Naive thymus-derived CD4-positive, alpha-beta T cell (primary cell): ENCODE measurements at regions not wholly inside any gene's neighbourhood (a gene's known extent, or its start where the extent isn't known, plus 50 kb on each side); places are given as distances from the start of the nearest gene placed in this dataset.

Experiments used
- ATAC-seq: fragments of 150-1000 bp; cut with Tn5 transposase; 2 replicates; pipeline ENCODE4 v1.10.0; 2021; ENCODE audit warnings: mild to moderate bottlenecking, moderate library complexity
- CTCF ChIA-PET: fragments of 350-600 bp; sonication (Branson Sonifier 250); formaldehyde crosslinking; loops from one replicate; lab custom pipeline; 2021; ENCODE audit warnings: antibody characterized with exemption; lab: Charles Lee
- POLR2A ChIA-PET: fragments of 350-600 bp; sonication (Branson Sonifier 250); formaldehyde crosslinking; loops from one replicate; lab custom pipeline; 2021; ENCODE audit warnings: antibody characterized with exemption, inconsistent platforms; lab: Charles Lee
- DNase-seq, 9 donors: peaks; one replicate each; pipeline versions ENCODE4 v3.0.0 to v3.0.0-alpha.2; 2020 to 2022; ENCODE audit warnings: mixed read lengths in 1 of 9
- H3K27ac ChIP-seq: one replicate; pipeline ENCODE4 v1.7.0; 2013; ENCODE audit warnings: mild to moderate bottlenecking, low read depth, low read length, moderate library complexity
- H3K27me3 ChIP-seq, 2 donors: one replicate each; pipeline ENCODE4 v1.7.0; 2013; ENCODE audit warnings: low read length in 2 of 2, mild to moderate bottlenecking in 2 of 2, moderate library complexity in 2 of 2; ENCODE audit not compliant: control insufficient read depth in 2 of 2, insufficient read depth in 2 of 2
- H3K36me3 ChIP-seq, 3 experiments: 1 replicate in 2 of 3; 2 replicates in 1 of 3; pipeline ENCODE4 v1.7.0; 2013; ENCODE audit warnings: low read length in 3 of 3, mild to moderate bottlenecking in 3 of 3, moderate library complexity in 1 of 3; ENCODE audit not compliant: insufficient read depth in 3 of 3, control insufficient read depth in 2 of 3
- H3K4me1 ChIP-seq, 2 donors: one replicate each; pipeline ENCODE4 v1.7.0; 2013; ENCODE audit warnings: low read length in 2 of 2, mild to moderate bottlenecking in 2 of 2, moderate library complexity in 1 of 2; ENCODE audit not compliant: control insufficient read depth in 2 of 2, insufficient read depth in 2 of 2
- H3K4me3 ChIP-seq: 2 replicates; pipeline ENCODE4 v1.7.0; 2013; ENCODE audit warnings: mild to moderate bottlenecking, low read length
- H3K9me3 ChIP-seq, 3 experiments: 1 replicate in 2 of 3; 2 replicates in 1 of 3; pipeline ENCODE4 v1.7.0; 2013; ENCODE audit warnings: low read length in 3 of 3; ENCODE audit not compliant: control insufficient read depth in 2 of 3
- H3K27ac Mint-ChIP-seq, 9 donors: one replicate each; pipeline ENCODE4 v1.8.0; 2020 to 2022; ENCODE audit warnings: mixed read lengths in 9 of 9, mild to moderate bottlenecking in 8 of 9, moderate library complexity in 5 of 9, inconsistent platforms in 2 of 9
- H3K27me3 Mint-ChIP-seq, 5 donors: one replicate each; pipeline ENCODE4 v1.8.0; 2021 to 2022; ENCODE audit warnings: mixed read lengths in 5 of 5, mild to moderate bottlenecking in 1 of 5
- H3K36me3 Mint-ChIP-seq, 5 donors: one replicate each; pipeline ENCODE4 v1.8.0; 2020 to 2022; ENCODE audit warnings: mixed read lengths in 5 of 5, mild to moderate bottlenecking in 3 of 5, inconsistent platforms in 1 of 5
- H3K4me1 Mint-ChIP-seq, 7 donors: one replicate each; pipeline ENCODE4 v1.8.0; 2020 to 2022; ENCODE audit warnings: mixed read lengths in 7 of 7, mild to moderate bottlenecking in 3 of 7, inconsistent platforms in 1 of 7
- H3K4me3 Mint-ChIP-seq, 10 donors: one replicate each; pipeline ENCODE4 v1.8.0; 2020 to 2022; ENCODE audit warnings: mild to moderate bottlenecking in 10 of 10, mixed read lengths in 10 of 10, moderate library complexity in 6 of 10, inconsistent platforms in 2 of 10
- H3K9me3 Mint-ChIP-seq, 11 donors: one replicate each; pipeline ENCODE4 v1.8.0; 2020 to 2022; ENCODE audit warnings: mixed read lengths in 11 of 11, mild to moderate bottlenecking in 4 of 11, inconsistent platforms in 1 of 11, moderate library complexity in 1 of 11
- intact Hi-C, 2 donors: fragments of 100-400 bp; cut with micrococcal nuclease; formaldehyde crosslinking; loops; one replicate each; pipeline ENCODE4 v1.15.1; 2023

DNA sequence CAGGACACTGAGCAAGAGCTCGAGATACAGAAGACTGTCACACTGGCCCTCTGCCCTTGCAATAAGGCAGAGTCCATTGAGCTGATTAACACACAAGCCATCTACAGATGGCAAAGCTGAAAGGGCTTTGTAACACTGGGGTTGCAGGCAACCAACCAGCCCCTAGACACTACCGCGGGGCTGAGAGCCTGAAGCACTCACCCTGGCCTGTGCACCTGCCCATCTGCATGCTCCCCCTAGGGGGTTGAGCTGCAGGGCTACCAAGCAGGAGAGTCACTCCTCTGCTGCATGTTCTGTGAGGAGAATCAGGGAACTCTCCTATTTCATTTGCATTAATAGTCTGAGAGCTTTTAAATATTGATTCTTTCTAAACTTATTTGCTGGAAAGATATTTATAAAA lies 128.1 kb upstream of the VIPR2 start:
- Histone ChIP-seq H3K4me3 (no peak overlapping the region), H3K9me3 (peaks cover 0 to 15% (median 0%) of the 10 kb centered on the region in 3 experiments), H3K4me1 (no peaks in the 10 kb centered on the region), H3K27me3 (no peaks in the 10 kb centered on the region), H3K27ac (no peak overlapping the region), H3K36me3 (no peaks in the 10 kb centered on the region)
- H3K36me3 Mint-ChIP-seq, result peaks cover 0 to 20% (median 4%) of the 10 kb centered on the region in 5 donors
- H3K27me3 Mint-ChIP-seq, result peaks cover 0 to 31% (median 26%) of the 10 kb centered on the region in 5 donors
- intact Hi-C loops, result no loop called here
- no peak overlapping the region for H3K4me3 Mint-ChIP-seq
- H3K4me1 Mint-ChIP-seq, result no peaks in the 10 kb centered on the region
- CTCF ChIA-PET, result no interaction called here
- POLR2A ChIA-PET, result no interaction called here
- peaks cover 6 to 59% (median 34%) of the 10 kb centered on the region in 11 donors for H3K9me3 Mint-ChIP-seq
- H3K27ac Mint-ChIP-seq, result no peak overlapping the region
- no peak for ATAC-seq
- no peak for DNase-seq

DNA sequence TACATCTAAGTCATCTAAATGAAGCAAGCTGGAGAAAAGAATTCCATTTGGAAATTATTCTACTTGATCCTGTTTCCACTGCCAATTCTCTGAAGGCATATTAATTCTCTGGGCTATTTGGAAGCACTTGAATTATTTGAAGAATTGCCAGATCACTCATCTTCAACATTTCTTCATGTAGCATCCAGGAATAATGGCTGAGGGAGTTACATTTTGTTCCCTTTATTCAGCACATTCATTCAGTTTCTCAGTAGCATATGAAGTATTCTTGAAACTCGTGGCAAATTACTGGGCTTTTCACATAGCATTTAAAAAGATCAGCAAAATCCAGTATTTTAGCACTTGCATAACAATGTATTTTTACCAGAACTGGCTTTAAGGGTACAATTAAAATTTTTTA lies 127.1 kb upstream of the VIPR2 start:
- intact Hi-C loops, result no loop called here
- H3K4me3 ChIP-seq, result no peak overlapping the region
- Mint-ChIP-seq H3K27me3 (peaks cover 0 to 28% (median 18%) of the 10 kb centered on the region in 5 donors), H3K9me3 (peaks cover 6 to 54% (median 35%) of the 10 kb centered on the region in 11 donors), H3K27ac (no peak overlapping the region), H3K4me1 (no peaks in the 10 kb centered on the region), H3K4me3 (no peak overlapping the region), H3K36me3 (peaks cover 0 to 14% (median 4%) of the 10 kb centered on the region in 5 donors)
- ChIA-PET POLR2A (no interaction called here), CTCF (no interaction called here)
- no peak for DNase-seq
- no peak overlapping the region for H3K27ac ChIP-seq
- no peaks in the 10 kb centered on the region for H3K4me1 ChIP-seq
- H3K9me3 ChIP-seq, result peaks cover 0 to 15% (median 0%) of the 10 kb centered on the region in 3 experiments
- H3K36me3 ChIP-seq, result no peaks in the 10 kb centered on the region
- no peaks in the 10 kb centered on the region for H3K27me3 ChIP-seq
- no peak for ATAC-seq

DNA sequence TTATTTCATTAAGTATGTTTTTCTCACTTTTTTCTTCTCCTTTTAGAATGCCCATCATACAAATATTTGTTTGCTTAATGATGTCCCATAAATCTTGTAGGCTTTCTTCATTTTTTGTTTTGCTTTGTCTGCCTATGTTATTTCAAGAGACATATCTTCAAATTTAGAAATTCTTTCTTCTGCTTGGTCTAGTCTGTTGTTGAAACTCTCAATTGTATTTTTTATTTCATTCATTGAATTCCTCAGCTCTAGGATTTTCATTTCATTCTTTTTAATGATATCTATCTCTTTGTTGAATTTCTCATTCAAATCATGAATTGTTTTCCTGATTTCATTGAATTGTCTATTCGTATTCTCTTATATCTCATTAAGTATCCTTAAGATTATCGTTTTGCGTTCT lies 125.1 kb upstream of the VIPR2 start:
- peaks cover 0 to 15% (median 0%) of the 10 kb centered on the region in 3 experiments for H3K9me3 ChIP-seq
- no peaks in the 10 kb centered on the region for H3K4me1 ChIP-seq
- H3K9me3 Mint-ChIP-seq, result peaks cover 6 to 45% (median 33%) of the 10 kb centered on the region in 11 donors
- peaks cover 0 to 14% (median 4%) of the 10 kb centered on the region in 5 donors for H3K36me3 Mint-ChIP-seq
- ChIA-PET CTCF (no interaction called here), POLR2A (no interaction called here)
- ATAC-seq (no peak), DNase-seq (no peak)
- H3K27me3 Mint-ChIP-seq, result peaks cover 0 to 27% (median 11%) of the 10 kb centered on the region in 5 donors
- H3K27ac ChIP-seq, result no peak overlapping the region
- no peaks in the 10 kb centered on the region for H3K4me1 Mint-ChIP-seq
- H3K27me3 ChIP-seq, result no peaks in the 10 kb centered on the region
- no peak overlapping the region for H3K4me3 Mint-ChIP-seq
- no peak overlapping the region for H3K4me3 ChIP-seq
- H3K27ac Mint-ChIP-seq, result no peak overlapping the region
- no peaks in the 10 kb centered on the region for H3K36me3 ChIP-seq
- intact Hi-C loops, result no loop called here

DNA sequence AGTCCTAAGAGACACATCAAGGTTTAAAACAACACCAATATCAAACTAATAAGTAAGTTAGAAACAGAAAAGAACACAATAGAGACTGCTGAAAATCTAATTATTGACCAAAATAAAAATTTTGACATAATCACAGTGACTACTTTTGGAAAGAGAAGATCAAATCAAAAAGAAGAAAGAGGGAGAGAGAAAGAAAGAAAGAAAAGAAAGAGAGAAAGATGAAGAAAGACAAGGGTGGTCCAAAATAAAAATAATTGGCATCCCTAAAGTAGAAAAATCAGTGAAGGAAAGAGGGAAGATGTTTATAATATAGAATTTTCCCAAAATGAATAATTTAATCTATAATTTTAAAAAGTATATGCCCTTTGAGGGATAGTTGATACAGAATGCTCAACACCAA lies 118.8 kb upstream of the VIPR2 start:
- POLR2A ChIA-PET, result no interaction called here
- ATAC-seq, result no peak
- Mint-ChIP-seq H3K4me3 (no peak overlapping the region), H3K27me3 (peaks cover 8 to 19% (median 13%) of the 10 kb centered on the region in 5 donors), H3K4me1 (peaks cover 0 to 2% (median 0%) of the 10 kb centered on the region in 7 donors), H3K36me3 (peaks cover 0 to 7% (median 0%) of the 10 kb centered on the region in 5 donors), H3K9me3 (peaks cover 3 to 48% (median 23%) of the 10 kb centered on the region in 11 donors), H3K27ac (no peak overlapping the region)
- intact Hi-C loops, result no loop called here
- Histone ChIP-seq H3K9me3 (peaks cover 0 to 3% (median 0%) of the 10 kb centered on the region in 3 experiments), H3K27ac (no peak overlapping the region), H3K27me3 (no peaks in the 10 kb centered on the region), H3K36me3 (no peaks in the 10 kb centered on the region), H3K4me1 (no peaks in the 10 kb centered on the region), H3K4me3 (no peak overlapping the region)
- CTCF ChIA-PET, result no interaction called here
- DNase-seq, result no peak

DNA sequence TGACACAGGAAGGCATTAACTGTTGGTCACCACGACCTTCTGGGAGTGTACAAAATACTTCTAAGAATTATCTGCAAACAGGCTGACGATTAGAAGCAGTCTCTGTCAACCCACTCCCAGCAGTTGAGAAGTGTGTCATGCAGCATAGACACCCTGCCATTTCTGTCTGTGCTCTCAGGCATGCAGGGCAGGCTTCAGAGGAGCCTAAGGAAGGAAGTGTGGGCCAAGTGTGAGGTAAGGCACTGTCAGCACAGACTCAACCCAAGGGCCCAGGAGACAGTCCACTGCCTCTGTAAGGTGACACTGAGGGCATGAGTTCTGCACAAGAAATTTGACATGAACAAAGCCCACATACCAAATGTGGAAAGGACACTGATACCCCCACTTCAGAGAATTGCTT lies 109.0 kb upstream of the VIPR2 start:
- H3K27ac Mint-ChIP-seq, result no peak overlapping the region
- H3K9me3 Mint-ChIP-seq, result no peaks in the 10 kb centered on the region
- H3K27ac ChIP-seq, result no peak overlapping the region
- ChIA-PET CTCF (no interaction called here), POLR2A (no interaction called here)
- DNase-seq (no peak), ATAC-seq (peak; percentile 62)
- H3K4me1 Mint-ChIP-seq, result peaks cover 0 to 8% (median 0%) of the 10 kb centered on the region in 7 donors
- H3K27me3 Mint-ChIP-seq, result peaks cover 6 to 35% (median 24%) of the 10 kb centered on the region in 5 donors
- peaks cover 0 to 4% (median 0%) of the 10 kb centered on the region in 5 donors for H3K36me3 Mint-ChIP-seq
- intact Hi-C loops, result no loop called here
- H3K4me3 Mint-ChIP-seq, result no peak overlapping the region
- H3K36me3 ChIP-seq, result no peaks in the 10 kb centered on the region
- no peaks in the 10 kb centered on the region for H3K9me3 ChIP-seq
- H3K4me1 ChIP-seq, result peaks cover 0 to 9% of the 10 kb centered on the region in 2 donors
- no peak overlapping the region for H3K4me3 ChIP-seq
- H3K27me3 ChIP-seq, result no peaks in the 10 kb centered on the region

DNA sequence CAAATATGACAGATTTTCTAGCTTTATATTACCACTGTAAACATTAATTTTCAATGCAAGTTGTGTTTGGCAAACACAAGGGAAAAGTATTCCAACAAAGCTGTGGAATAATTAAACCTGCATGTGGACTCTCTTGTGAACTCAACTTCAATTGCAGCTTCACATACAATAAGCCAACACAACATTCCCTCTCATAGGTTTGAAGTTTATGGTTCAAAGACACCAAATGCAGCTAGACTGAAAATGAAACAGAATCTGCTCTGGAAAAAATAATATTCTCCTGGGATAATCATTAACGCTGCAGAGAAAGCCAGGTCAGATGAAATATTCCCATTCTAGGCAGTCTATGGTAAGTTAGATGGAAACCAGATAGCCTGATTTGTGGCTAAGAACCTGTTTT lies 105.8 kb upstream of the VIPR2 start:
- H3K4me1 Mint-ChIP-seq, result peaks cover 0 to 8% (median 0%) of the 10 kb centered on the region in 7 donors
- no peak overlapping the region for H3K4me3 ChIP-seq
- H3K9me3 Mint-ChIP-seq, result peaks cover 0 to 6% (median 0%) of the 10 kb centered on the region in 11 donors
- ChIA-PET CTCF (no interaction called here), POLR2A (no interaction called here)
- peaks cover 0 to 4% (median 0%) of the 10 kb centered on the region in 5 donors for H3K36me3 Mint-ChIP-seq
- H3K27me3 Mint-ChIP-seq, result peaks cover 21 to 32% (median 23%) of the 10 kb centered on the region in 5 donors
- no peak overlapping the region for H3K27ac Mint-ChIP-seq
- H3K9me3 ChIP-seq, result no peaks in the 10 kb centered on the region
- no peak overlapping the region for H3K27ac ChIP-seq
- H3K36me3 ChIP-seq, result no peaks in the 10 kb centered on the region
- H3K4me3 Mint-ChIP-seq, result no peak overlapping the region
- intact Hi-C loops, result no loop called here
- H3K27me3 ChIP-seq, result no peaks in the 10 kb centered on the region
- peaks cover 0 to 9% of the 10 kb centered on the region in 2 donors for H3K4me1 ChIP-seq
- ATAC-seq (no peak), DNase-seq (no peak)

DNA sequence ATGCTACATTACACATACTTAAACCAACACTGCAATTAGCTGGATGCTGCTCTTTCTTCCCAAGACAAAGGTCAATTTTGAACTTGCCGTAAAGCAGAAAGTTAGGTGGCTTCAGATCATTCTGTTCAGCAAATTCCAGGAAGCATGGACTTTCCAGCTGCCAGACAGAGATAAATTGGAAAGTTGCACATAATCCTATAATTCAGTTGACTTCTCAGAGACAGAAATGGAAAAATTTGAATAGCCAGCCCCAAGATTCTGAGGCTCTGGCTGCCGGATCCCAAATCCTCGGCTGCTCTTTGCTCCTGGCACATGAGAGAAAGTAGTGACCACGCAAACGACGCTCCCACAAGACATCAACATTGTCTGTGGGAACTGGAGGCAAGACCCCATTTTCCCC lies 105.0 kb upstream of the VIPR2 start:
- ChIA-PET POLR2A (no interaction called here), CTCF (no interaction called here)
- H3K27me3 Mint-ChIP-seq, result peaks cover 19 to 34% (median 26%) of the 10 kb centered on the region in 5 donors
- peaks cover 0 to 9% of the 10 kb centered on the region in 2 donors for H3K4me1 ChIP-seq
- H3K9me3 Mint-ChIP-seq, result peaks cover 0 to 12% (median 0%) of the 10 kb centered on the region in 11 donors
- no peaks in the 10 kb centered on the region for H3K9me3 ChIP-seq
- ATAC-seq, result no peak
- H3K4me3 ChIP-seq, result no peak overlapping the region
- intact Hi-C loops, result no loop called here
- no peaks in the 10 kb centered on the region for H3K36me3 ChIP-seq
- peaks cover 0 to 4% (median 0%) of the 10 kb centered on the region in 5 donors for H3K36me3 Mint-ChIP-seq
- H3K4me1 Mint-ChIP-seq, result peaks cover 0 to 8% (median 0%) of the 10 kb centered on the region in 7 donors
- no peak for DNase-seq
- no peak overlapping the region for H3K27ac Mint-ChIP-seq
- H3K27ac ChIP-seq, result no peak overlapping the region
- no peaks in the 10 kb centered on the region for H3K27me3 ChIP-seq
- H3K4me3 Mint-ChIP-seq, result no peak overlapping the region
